ENCODE measurements at regions not wholly inside any gene's neighbourhood (a gene's known extent, or its start where the extent isn't known, plus 50 kb on each side); places are given as distances from the start of the nearest gene placed in this dataset.
"Not testable (repeated sequence)": the region's sequence is repeated elsewhere in the genome, so short reads cannot be mapped to it uniquely, and the experiment has no call there.

DNA sequence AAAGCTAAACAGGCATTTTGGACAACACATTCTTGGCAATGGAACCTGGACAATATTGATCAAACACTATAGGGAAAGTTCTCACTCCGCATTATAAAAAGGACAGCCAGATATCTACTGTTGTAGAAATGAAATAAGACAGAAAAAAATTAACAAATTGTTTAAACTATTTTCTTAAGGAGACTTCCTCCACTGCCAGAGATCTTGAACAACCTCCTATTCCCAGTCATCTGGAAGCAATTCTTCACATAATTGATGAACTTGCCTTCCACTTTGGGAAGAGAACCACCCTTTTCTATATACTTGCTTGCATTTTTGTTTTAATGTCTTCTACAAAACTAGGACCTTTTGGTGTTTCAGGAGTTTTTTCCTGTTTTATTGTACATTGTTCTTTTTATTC is 216.1 kb downstream of the CASP12 start:
- no peaks in the 10 kb centered on the region for H3K4me1 ChIP-seq (ENCODE audit: low read length)
- no peaks in the 10 kb centered on the region for H3K9me3 ChIP-seq (replicated peaks; ENCODE audit: insufficient read depth, low read length)
- DNase-seq, result no peak
- H3K27me3 ChIP-seq (replicated peaks; ENCODE audit: insufficient read depth, low read length), result no peaks in the 10 kb centered on the region
- H4K20me1 ChIP-seq (ENCODE audit: insufficient read depth, low read length), result no peaks in the 10 kb centered on the region
- H3K4me3 ChIP-seq (ENCODE audit: low read length), result no peak overlapping the region
- no peaks in the 10 kb centered on the region for H3K79me2 ChIP-seq (ENCODE audit: low read length)
- H3K4me2 ChIP-seq (ENCODE audit: low read depth, low read length), result no peak overlapping the region
- no peaks in the 10 kb centered on the region for H3K9me2 ChIP-seq (replicated peaks; ENCODE audit: insufficient read depth, low read length)
- H3K27ac ChIP-seq (ENCODE audit: low read length), result no peak overlapping the region
- TF ChIP-seq EZH2phosphoT487 (IDR thresholded peaks at IDR 0.05; ENCODE audit: low read length), result no peak
- no peak for TF ChIP-seq EZH2 (optimal IDR thresholded peaks at IDR 0.05; ENCODE audit: low read depth, low read length)
- TF ChIP-seq, protein P1, sequence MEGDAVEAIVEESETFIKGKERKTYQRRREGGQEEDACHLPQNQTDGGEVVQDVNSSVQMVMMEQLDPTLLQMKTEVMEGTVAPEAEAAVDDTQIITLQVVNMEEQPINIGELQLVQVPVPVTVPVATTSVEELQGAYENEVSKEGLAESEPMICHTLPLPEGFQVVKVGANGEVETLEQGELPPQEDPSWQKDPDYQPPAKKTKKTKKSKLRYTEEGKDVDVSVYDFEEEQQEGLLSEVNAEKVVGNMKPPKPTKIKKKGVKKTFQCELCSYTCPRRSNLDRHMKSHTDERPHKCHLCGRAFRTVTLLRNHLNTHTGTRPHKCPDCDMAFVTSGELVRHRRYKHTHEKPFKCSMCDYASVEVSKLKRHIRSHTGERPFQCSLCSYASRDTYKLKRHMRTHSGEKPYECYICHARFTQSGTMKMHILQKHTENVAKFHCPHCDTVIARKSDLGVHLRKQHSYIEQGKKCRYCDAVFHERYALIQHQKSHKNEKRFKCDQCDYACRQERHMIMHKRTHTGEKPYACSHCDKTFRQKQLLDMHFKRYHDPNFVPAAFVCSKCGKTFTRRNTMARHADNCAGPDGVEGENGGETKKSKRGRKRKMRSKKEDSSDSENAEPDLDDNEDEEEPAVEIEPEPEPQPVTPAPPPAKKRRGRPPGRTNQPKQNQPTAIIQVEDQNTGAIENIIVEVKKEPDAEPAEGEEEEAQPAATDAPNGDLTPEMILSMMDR (IDR thresholded peaks at IDR 0.05; ENCODE audit: low read length), result no peak
- H3F3A ChIP-seq (ENCODE audit: insufficient read depth, low read length), result no peaks in the 10 kb centered on the region
- H2AFZ ChIP-seq (ENCODE audit: low read length), result no peak overlapping the region
- no peak overlapping the region for H3K9ac ChIP-seq (ENCODE audit: low read length)
- H3K36me3 ChIP-seq (replicated peaks; ENCODE audit: insufficient read depth, low read length), result no peaks in the 10 kb centered on the region

DNA sequence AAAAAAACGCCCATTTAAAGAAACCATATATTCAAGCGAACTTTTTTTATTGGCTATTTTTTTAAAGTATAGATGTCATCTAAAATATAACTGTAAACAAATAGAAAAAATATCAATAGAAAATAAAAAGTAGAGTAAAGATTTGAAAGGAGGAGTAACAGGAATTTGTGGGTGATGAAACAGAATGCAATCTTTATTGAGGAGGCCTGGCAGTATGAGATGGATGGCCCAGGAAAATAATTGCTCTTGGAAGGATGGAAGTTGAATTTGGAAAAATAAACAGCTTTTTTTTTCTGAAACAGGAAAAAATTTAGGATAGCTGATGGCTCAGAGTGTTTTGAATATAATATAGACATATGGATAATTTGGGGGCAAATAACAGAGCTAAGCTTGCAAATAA is 219.0 kb downstream of the CASP12 start:
- Histone ChIP-seq H3K9me3 (replicated peaks; ENCODE audit: insufficient read depth, low read length) (no peaks in the 10 kb centered on the region), H3K27me3 (replicated peaks; ENCODE audit: insufficient read depth, low read length) (no peaks in the 10 kb centered on the region), H3K4me3 (ENCODE audit: low read length) (no peak overlapping the region), H3K9ac (ENCODE audit: low read length) (no peak overlapping the region), H3K4me2 (ENCODE audit: low read depth, low read length) (no peak overlapping the region), H2AFZ (ENCODE audit: low read length) (no peak overlapping the region), H3K36me3 (replicated peaks; ENCODE audit: insufficient read depth, low read length) (no peaks in the 10 kb centered on the region), H3K9me2 (replicated peaks; ENCODE audit: insufficient read depth, low read length) (no peaks in the 10 kb centered on the region), H4K20me1 (ENCODE audit: insufficient read depth, low read length) (no peaks in the 10 kb centered on the region), H3K79me2 (ENCODE audit: low read length) (no peaks in the 10 kb centered on the region), H3K27ac (ENCODE audit: low read length) (no peak overlapping the region), H3K4me1 (ENCODE audit: low read length) (no peaks in the 10 kb centered on the region), H3F3A (ENCODE audit: insufficient read depth, low read length) (no peaks in the 10 kb centered on the region)
- DNase-seq, result no peak
- TF ChIP-seq EZH2phosphoT487 (IDR thresholded peaks at IDR 0.05; ENCODE audit: low read length) (no peak), EZH2 (optimal IDR thresholded peaks at IDR 0.05; ENCODE audit: low read depth, low read length) (no peak)
- TF ChIP-seq, protein P1 (IDR thresholded peaks at IDR 0.05; ENCODE audit: low read length), result no peak

DNA sequence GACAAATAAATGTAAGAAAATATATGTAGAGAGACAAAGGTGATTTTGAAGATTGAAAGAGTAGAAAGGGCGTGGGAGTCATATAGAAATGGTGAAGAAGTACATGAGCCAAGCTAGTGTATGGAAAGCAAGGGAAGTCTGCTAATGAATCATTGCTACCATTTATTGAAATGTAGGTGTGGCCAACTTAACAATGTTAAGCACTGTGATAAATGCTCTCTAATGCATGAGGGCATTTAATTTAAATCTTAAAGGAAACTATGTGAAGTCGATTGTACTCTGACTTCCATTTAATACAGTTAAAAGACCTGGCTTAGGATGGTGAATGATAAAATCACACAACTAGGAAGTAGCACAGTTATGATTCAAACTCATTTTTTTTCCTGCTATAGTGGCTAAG is 219.9 kb downstream of the CASP12 start:
- Histone ChIP-seq H3K79me2 (ENCODE audit: low read length) (no peaks in the 10 kb centered on the region), H3K4me3 (ENCODE audit: low read length) (no peak overlapping the region), H3K4me2 (ENCODE audit: low read depth, low read length) (no peak overlapping the region), H3F3A (ENCODE audit: insufficient read depth, low read length) (no peaks in the 10 kb centered on the region), H3K36me3 (replicated peaks; ENCODE audit: insufficient read depth, low read length) (no peaks in the 10 kb centered on the region), H2AFZ (ENCODE audit: low read length) (no peak overlapping the region), H3K9me3 (replicated peaks; ENCODE audit: insufficient read depth, low read length) (no peaks in the 10 kb centered on the region), H3K27me3 (replicated peaks; ENCODE audit: insufficient read depth, low read length) (no peaks in the 10 kb centered on the region), H3K9ac (ENCODE audit: low read length) (no peak overlapping the region), H4K20me1 (ENCODE audit: insufficient read depth, low read length) (no peaks in the 10 kb centered on the region), H3K9me2 (replicated peaks; ENCODE audit: insufficient read depth, low read length) (no peaks in the 10 kb centered on the region), H3K27ac (ENCODE audit: low read length) (no peak overlapping the region), H3K4me1 (ENCODE audit: low read length) (no peaks in the 10 kb centered on the region)
- TF ChIP-seq EZH2phosphoT487 (IDR thresholded peaks at IDR 0.05; ENCODE audit: low read length) (no peak), EZH2 (optimal IDR thresholded peaks at IDR 0.05; ENCODE audit: low read depth, low read length) (no peak)
- TF ChIP-seq, protein P1 (IDR thresholded peaks at IDR 0.05; ENCODE audit: low read length), result no peak
- no peak for DNase-seq

DNA sequence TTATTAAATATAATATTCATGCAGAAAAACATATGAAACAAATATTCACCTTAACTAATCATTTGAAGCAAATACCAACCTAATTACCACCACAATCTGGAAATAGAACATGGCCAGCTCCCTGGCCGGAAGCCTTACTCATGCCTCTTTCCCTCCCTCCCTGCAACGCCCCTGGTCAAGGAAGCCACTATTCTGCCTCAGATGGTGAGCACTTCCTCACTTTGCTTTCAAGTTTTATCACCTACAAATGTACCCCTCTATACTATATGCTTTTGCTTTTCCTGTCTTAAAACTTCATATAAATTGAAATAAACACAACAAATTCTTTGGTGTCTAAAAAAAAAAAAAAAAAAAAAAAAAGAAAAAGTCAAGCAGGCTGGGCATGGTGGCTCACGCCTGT is 221.2 kb downstream of the CASP12 start:
- not testable (repeated sequence) for H3K4me1 ChIP-seq (ENCODE audit: low read length); H3F3A ChIP-seq (ENCODE audit: insufficient read depth, low read length); H3K4me2 ChIP-seq (ENCODE audit: low read depth, low read length); H2AFZ ChIP-seq (ENCODE audit: low read length); H3K36me3 ChIP-seq (replicated peaks; ENCODE audit: insufficient read depth, low read length); H3K9me2 ChIP-seq (replicated peaks; ENCODE audit: insufficient read depth, low read length); H3K27me3 ChIP-seq (replicated peaks; ENCODE audit: insufficient read depth, low read length); H3K4me3 ChIP-seq (ENCODE audit: low read length); DNase-seq; H3K79me2 ChIP-seq (ENCODE audit: low read length); H4K20me1 ChIP-seq (ENCODE audit: insufficient read depth, low read length); H3K9me3 ChIP-seq (replicated peaks; ENCODE audit: insufficient read depth, low read length); H3K9ac ChIP-seq (ENCODE audit: low read length); H3K27ac ChIP-seq (ENCODE audit: low read length)
